ENCODE measurements at regions not wholly inside any gene's neighbourhood (a gene's known extent, or its start where the extent isn't known, plus 50 kb on each side); places are given as distances from the start of the nearest gene placed in this dataset.
A peak's percentile ranks its signal among the peaks of the same experiment; 100 is the strongest.
"Not testable (repeated sequence)": the region's sequence is repeated elsewhere in the genome, so short reads cannot be mapped to it uniquely, and the experiment has no call there.

DNA sequence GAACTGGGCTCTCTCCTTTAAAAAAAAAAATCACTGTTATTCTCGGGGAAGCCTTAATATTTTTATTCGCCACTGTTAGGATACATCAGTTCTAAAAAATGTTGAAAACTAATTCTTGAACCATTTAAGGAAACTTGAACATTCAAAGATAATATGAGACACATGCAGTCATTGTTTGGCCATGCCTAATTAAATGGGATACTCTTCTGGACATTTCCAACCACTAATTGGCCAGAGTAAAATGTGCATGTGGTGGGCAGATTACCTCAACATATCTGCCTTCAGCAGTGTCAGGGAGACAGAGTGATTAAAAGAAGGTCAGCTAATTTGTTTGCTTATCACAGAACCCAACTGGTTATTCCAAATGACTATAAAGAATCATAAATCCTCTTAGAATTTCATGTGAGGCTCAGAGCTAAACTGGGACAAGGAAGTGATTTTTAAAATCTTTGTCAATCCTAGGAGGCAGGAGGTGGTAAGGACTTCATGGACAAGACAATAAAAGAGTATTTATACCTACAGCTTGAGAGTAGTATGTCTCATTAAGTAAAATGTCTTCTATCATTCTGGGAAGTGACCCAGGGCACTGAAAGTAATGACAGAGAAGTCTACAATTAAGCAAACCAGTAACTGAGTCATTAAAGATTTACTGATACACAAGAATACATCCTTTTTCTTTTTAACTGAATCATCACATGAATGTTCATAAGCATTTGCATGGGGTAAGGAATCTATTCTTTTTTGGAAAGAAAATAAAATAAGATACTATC, 242.9 kb upstream of the TRPM3 start:
- no peak for DNase-seq (ENCODE audit: low spot score)

DNA sequence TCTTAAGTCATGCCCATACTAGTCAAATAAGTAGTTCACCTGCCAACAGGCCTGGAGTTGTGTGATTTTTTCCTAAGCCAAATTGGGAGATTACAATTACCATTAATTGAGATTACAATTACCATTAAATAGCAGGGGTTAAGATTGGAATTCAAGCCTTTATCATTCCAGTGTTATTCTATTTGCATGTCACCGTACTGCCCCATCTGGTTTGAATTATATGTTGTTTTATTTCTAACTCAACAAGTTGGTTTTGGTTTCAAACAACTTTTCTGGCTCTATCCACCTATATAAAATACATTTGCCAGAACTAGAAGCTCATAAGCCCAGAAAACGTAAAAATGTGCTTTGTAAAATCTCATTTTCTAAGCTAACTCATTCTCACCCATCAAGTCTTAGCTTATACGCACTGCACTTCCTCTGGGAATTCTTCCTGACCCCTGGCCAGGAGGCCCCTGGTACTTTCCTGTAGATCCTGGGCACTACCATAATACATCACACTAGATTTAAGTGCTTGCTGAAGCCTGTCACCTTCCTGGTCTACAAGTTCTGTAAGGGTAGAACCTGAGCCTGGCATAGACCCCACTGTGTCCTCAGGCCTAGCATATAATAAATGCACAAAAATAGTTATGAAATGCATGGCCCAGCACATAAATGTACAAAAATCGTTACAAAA, 242.0 kb upstream of the TRPM3 start:
- DNase-seq (ENCODE audit: low spot score) = no peak

- no peak for DNase-seq (ENCODE audit: low spot score)
Observed at GRCh38 chr9:71361357-71361756, 239.9 kb upstream of the TRPM3 start.

- no peak for DNase-seq (ENCODE audit: low spot score)
Observed at GRCh38 chr9:71357346-71357745, 235.9 kb upstream of the TRPM3 start.

- no peak for DNase-seq (ENCODE audit: low spot score)
Observed at GRCh38 chr9:71355884-71356283, 234.5 kb upstream of the TRPM3 start.

DNA sequence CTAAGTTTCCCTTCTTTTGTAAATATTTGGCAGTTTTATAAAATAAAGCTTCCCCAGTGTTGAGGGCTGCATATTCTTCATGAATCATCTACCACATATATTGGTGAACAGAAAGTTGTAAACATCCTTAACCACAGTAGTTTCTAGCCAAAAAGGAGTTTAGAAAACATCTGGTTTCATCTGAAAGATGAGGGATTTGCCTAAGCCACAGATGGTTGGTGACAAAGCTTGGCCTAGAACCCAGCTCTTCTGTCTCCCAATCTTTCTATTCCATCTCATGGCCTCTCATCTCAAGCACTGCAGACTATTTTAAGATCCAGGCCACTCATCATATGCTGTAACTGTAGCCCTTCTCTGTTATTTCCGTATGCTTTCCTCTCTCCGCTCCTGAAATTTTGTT, 232.3 kb upstream of the TRPM3 start:
- DNase-seq (ENCODE audit: low spot score) = no peak

- DNase-seq (ENCODE audit: low spot score) = no peak
Observed at GRCh38 chr9:71352837-71353236, 231.4 kb upstream of the TRPM3 start.

- DNase-seq (ENCODE audit: low spot score) = no peak
Observed at GRCh38 chr9:71349218-71349617, 227.8 kb upstream of the TRPM3 start.

DNA sequence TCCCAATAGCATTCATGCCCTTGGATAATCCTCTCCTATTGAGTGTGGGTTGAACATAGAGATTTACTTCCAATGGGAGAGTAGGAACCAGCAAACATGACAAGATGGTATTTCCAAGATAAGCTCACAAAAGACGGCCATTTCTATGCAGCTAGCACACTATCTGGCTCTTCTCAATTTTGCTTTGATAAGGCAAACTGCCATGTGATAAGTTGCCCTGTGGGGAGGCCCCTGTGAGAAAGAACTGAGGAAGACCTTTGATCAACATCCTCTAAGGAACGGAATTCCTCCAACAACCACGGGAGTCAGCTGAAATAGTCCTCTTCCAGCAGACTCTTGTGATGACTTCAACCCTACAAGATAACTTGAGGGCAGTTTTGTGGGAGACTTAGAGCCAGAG, 211.9 kb upstream of the TRPM3 start:
- DNase-seq (ENCODE audit: low spot score) = no peak

GRCh38 chr9:71331603-71332002, 210.2 kb upstream of the TRPM3 start:
- DNase-seq (ENCODE audit: low spot score) = no peak

GRCh38 chr9:71329873-71330272, 208.5 kb upstream of the TRPM3 start:
- no peak for DNase-seq (ENCODE audit: low spot score)

DNA sequence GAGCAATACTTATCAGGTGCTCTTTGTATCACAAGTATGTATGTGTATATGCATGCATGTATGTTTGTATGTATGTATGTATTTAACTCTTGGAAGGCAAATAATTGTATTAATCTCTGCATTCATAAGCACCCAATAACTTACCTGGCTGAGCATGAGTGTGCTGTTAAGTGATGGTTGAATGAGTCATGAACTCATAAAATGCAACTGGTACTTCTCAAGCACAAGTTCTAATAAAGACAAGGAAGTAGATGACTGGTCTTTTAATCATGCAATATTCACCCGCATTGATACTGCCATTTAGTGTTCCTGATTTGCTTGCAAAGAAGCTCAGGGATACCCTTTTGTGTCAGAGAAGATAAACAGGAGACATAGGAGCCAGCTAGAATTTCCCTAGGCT, 204.9 kb upstream of the TRPM3 start:
- DNase-seq (ENCODE audit: low spot score) = no peak

- DNase-seq (ENCODE audit: low spot score) = no peak
Observed at GRCh38 chr9:71323357-71323756, 201.9 kb upstream of the TRPM3 start.

DNA sequence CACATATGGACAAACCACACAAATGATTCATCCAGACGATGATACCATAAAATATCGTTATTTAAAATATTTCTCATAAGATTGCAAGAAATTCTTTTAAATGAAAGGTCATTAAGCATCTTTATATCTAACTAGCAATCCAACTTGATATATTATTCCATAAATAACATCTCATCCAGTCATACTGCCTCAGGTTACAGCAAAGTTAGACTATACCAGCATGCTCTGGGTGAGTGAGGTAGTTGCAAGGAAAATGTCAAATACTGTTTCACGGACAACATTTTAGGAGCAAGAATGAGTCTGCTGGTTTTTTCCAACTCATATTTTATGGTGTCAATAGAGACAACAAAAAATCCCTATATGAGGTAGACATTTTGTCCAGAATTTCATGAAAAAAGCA, 200.9 kb upstream of the TRPM3 start:
- DNase-seq (ENCODE audit: low spot score) = no peak

GRCh38 chr9:71308454-71308853, 187.0 kb upstream of the TRPM3 start:
- DNase-seq (ENCODE audit: low spot score) = no peak

DNA sequence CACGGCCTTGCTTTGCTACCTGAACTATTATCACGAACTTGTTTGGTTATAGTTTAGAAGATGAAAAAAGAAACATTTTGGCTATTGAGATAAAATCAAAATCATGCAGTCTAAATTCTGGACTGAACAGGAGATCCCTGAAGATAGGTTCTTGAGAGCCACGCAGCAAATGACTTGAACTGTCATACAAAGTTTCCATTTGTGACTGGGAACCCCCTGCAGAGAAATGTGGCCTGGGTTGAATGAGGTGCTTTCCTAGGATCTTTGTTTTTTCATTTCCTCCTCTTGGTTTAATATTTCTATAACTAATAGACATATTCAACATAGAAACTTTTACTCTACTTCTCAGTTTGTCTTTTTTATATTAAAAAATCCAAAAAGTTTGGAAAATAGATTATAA, 184.7 kb upstream of the TRPM3 start:
- no peak for DNase-seq (ENCODE audit: low spot score)

DNA sequence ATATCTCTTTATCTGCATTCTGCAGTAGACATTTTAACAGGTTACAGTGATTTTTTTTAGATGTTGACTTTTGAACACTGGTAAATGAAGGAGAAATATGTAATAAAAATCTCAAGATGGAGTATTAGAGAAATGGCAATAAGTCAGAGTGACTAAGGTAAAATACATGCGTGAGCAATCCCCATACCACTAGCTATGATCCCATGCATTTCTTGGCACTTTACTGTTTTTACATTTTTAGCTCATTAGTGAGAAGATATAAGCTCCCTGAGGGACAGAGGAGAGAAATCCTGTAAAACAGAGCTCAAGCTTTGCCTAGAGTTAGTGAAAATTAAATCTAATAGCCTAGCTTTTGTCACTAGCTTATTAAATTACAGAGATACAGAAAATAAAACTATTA, 181.9 kb upstream of the TRPM3 start:
- DNase-seq (ENCODE audit: low spot score) = no peak

GRCh38 chr9:71302776-71303175, 181.4 kb upstream of the TRPM3 start:
- no peak for DNase-seq (ENCODE audit: low spot score)

- no peak for DNase-seq (ENCODE audit: low spot score)
Observed at GRCh38 chr9:71295928-71296327, 174.5 kb upstream of the TRPM3 start.

GRCh38 chr9:71286146-71286545, 164.7 kb upstream of the TRPM3 start:
- no peak for DNase-seq (ENCODE audit: low spot score)

- peak; percentile 39 for DNase-seq (ENCODE audit: low spot score)
Observed at GRCh38 chr9:71285191-71285656, 163.8 kb upstream of the TRPM3 start.

- not testable (repeated sequence) for DNase-seq (ENCODE audit: low spot score)
Observed at GRCh38 chr9:71282116-71282515, 160.7 kb upstream of the TRPM3 start.

DNA sequence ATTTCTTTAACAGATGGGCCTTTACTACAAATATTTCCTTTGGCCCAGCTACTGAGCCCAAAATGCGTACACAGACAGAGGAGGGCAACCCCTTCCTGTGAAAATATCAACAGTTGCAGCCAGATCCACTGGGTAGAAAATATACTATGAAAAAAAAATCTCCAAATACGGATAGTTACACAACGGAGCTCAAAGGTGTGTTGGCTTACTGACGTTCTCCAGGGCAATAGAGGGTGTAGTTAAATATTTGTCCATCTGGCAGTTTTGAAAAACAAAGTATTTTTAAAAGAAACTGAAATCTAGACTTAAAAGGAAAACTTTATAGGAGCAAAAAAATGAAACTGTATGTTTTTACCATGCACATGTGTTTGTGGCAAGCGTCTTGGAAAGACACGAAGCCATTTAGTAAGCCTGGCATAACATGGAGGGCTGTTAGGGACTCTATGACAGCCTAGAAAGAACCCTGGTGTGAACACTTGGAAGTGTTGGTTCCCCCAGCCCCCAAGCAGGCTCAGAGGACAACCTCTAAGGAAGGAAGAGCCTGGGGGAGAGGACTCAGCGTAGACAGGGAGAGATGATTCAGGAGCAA, 157.8 kb upstream of the TRPM3 start:
- no peak for DNase-seq (ENCODE audit: low spot score)

Data from CD4-positive, alpha-beta T cell treated with Interleukin-6 at 100 ng/mL for 8 hours (primary cell).